Ascending aorta (tissue), 2 donors: ENCODE measurements at regions not wholly inside any gene's neighbourhood (a gene's known extent, or its start where the extent isn't known, plus 50 kb on each side); places are given as distances from the start of the nearest gene placed in this dataset.
"Not testable (repeated sequence)": the region's sequence is repeated elsewhere in the genome, so short reads cannot be mapped to it uniquely, and the experiment has no call there.

Experiments
- DNase-seq, 2 donors: peaks; one replicate each; pipeline ENCODE4 v3.0.0-alpha.2; 2019; ENCODE audit warnings: low spot score in 2 of 2
- H3K27ac ChIP-seq, 2 donors: fragments of 200-600 bp; sonication (generic); one replicate each; pipeline ENCODE4 v1.5.1; 2016 to 2017; ENCODE audit warnings: mild to moderate bottlenecking in 1 of 2
- H3K27me3 ChIP-seq: fragments of 200-600 bp; sonication (generic); one replicate; pipeline ENCODE4 v1.5.1; 2017
- H3K36me3 ChIP-seq, 2 donors: fragments of 200-600 bp; sonication (generic); one replicate each; pipeline ENCODE4 v1.5.1; 2016
- H3K4me1 ChIP-seq, 2 donors: fragments of 200-600 bp; sonication (generic); one replicate each; pipeline ENCODE4 v1.5.1; 2016 to 2017; ENCODE audit warnings: mild to moderate bottlenecking in 1 of 2
- H3K4me3 ChIP-seq, 2 donors: fragments of 200-600 bp; sonication (generic); one replicate each; pipeline ENCODE4 v1.5.1; 2016 to 2017; ENCODE audit warnings: mild to moderate bottlenecking in 1 of 2
- H3K9me3 ChIP-seq, 2 donors: fragments of 200-600 bp; sonication (generic); one replicate each; pipeline ENCODE4 v1.5.1; 2016
- CTCF ChIP-seq, 3 experiments: fragments of 200-600 bp in 2 of 3; fragments of 450-650 bp in 1 of 3; sonication (generic) in 2 of 3; IDR thresholded peaks; one replicate each; pipeline ENCODE4 v1.5.1; 2016 to 2019; ENCODE audit warnings: antibody characterized with exemption in 3 of 3, mild to moderate bottlenecking in 1 of 3, moderate library complexity in 1 of 3
- intact Hi-C: fragments of 100-400 bp; cut with DNase I; formaldehyde crosslinking; loops from one replicate; pipeline ENCODE4 v1.15.1; 2023

GRCh38 chr3:65130782-65131181 lies 443.0 kb upstream of the ADAMTS9 start:
- Histone ChIP-seq H3K27me3 (no peaks in the 10 kb centered on the region), H3K9me3 (no peaks in the 10 kb centered on the region), H3K4me3 (no peak overlapping the region), H3K36me3 (no peaks in the 10 kb centered on the region), H3K4me1 (no peaks in the 10 kb centered on the region), H3K27ac (no peak overlapping the region)
- DNase-seq, result no peak
- intact Hi-C loops, result no loop called here
- TF ChIP-seq CTCF (IDR thresholded peaks at IDR 0.05), result no peak

GRCh38 chr3:65128346-65128745 lies 440.5 kb upstream of the ADAMTS9 start:
- Histone ChIP-seq H3K4me3 (no peak overlapping the region), H3K36me3 (no peaks in the 10 kb centered on the region), H3K27ac (no peak overlapping the region), H3K4me1 (no peaks in the 10 kb centered on the region), H3K27me3 (no peaks in the 10 kb centered on the region), H3K9me3 (no peaks in the 10 kb centered on the region)
- DNase-seq, result no peak
- intact Hi-C loops, result no loop called here
- no peak for TF ChIP-seq CTCF (IDR thresholded peaks at IDR 0.05)

- intact Hi-C loops, result no loop called here
- Histone ChIP-seq H3K9me3 (no peaks in the 10 kb centered on the region), H3K36me3 (no peaks in the 10 kb centered on the region), H3K4me3 (no peak overlapping the region), H3K27ac (peak overlapping the region in 1 of 2 donors; percentile 32), H3K4me1 (no peaks in the 10 kb centered on the region), H3K27me3 (no peaks in the 10 kb centered on the region)
- TF ChIP-seq CTCF (IDR thresholded peaks at IDR 0.05), result no peak
- DNase-seq, result no peak
These were observed 439.0 kb upstream of the ADAMTS9 start for GRCh38 chr3:65126527-65127410.

GRCh38 chr3:65120156-65120555 lies 432.4 kb upstream of the ADAMTS9 start:
- H3K27me3 ChIP-seq, H3K36me3 ChIP-seq, H3K9me3 ChIP-seq, intact Hi-C loops, H3K4me1 ChIP-seq, H3K27ac ChIP-seq, DNase-seq, H3K4me3 ChIP-seq: not testable (repeated sequence)

GRCh38 chr3:65118912-65119499 lies 431.2 kb upstream of the ADAMTS9 start:
- no peak for TF ChIP-seq CTCF (IDR thresholded peaks at IDR 0.05)
- no peaks in the 10 kb centered on the region for H3K36me3 ChIP-seq
- DNase-seq, result no peak
- no peaks in the 10 kb centered on the region for H3K4me1 ChIP-seq
- intact Hi-C loops, result no loop called here
- no peak overlapping the region for H3K27ac ChIP-seq
- H3K4me3 ChIP-seq, result no peak overlapping the region
- peaks cover 0 to 7% of the 10 kb centered on the region in 2 donors for H3K9me3 ChIP-seq
- no peaks in the 10 kb centered on the region for H3K27me3 ChIP-seq

GRCh38 chr3:65114041-65114440 lies 426.2 kb upstream of the ADAMTS9 start:
- Histone ChIP-seq H3K4me1 (no peaks in the 10 kb centered on the region), H3K36me3 (no peaks in the 10 kb centered on the region), H3K27ac (no peak overlapping the region), H3K27me3 (no peaks in the 10 kb centered on the region), H3K9me3 (no peaks in the 10 kb centered on the region), H3K4me3 (no peak overlapping the region)
- no peak for DNase-seq
- no peak for TF ChIP-seq CTCF (IDR thresholded peaks at IDR 0.05)
- intact Hi-C loops, result no loop called here
